Transverse colon (tissue), 3 donors: ENCODE measurements at regions not wholly inside any gene's neighbourhood (a gene's known extent, or its start where the extent isn't known, plus 50 kb on each side); places are given as distances from the start of the nearest gene placed in this dataset.
"Not testable (repeated sequence)": the region's sequence is repeated elsewhere in the genome, so short reads cannot be mapped to it uniquely, and the experiment has no call there.

Experiments used
- CTCF ChIP-seq, 5 experiments: fragments of 200-600 bp in 3 of 5; fragments of 450-650 bp in 2 of 5; sonication (generic) in 3 of 5; IDR thresholded peaks; 1 replicate in 2 of 5; 2 replicates in 3 of 5; pipeline ENCODE4 v1.5.1; 2016 to 2017; ENCODE audit warnings: antibody characterized with exemption in 5 of 5, inconsistent platforms in 3 of 5, mild to moderate bottlenecking in 2 of 5, moderate library complexity in 1 of 5
- EP300 ChIP-seq: sonication (generic); formaldehyde crosslinking; IDR thresholded peaks from one replicate; pipeline ENCODE4 v1.6.1; 2017; ENCODE audit warnings: antibody characterized with exemption, low read depth
- POLR2A ChIP-seq: fragments of 450-650 bp; IDR thresholded peaks from one replicate; pipeline ENCODE4 v1.6.1; 2016; ENCODE audit warnings: antibody characterized with exemption, mild to moderate bottlenecking, moderate library complexity

GRCh38 chr6:60799146-60799545 is 1486.9 kb downstream of the KHDRBS2 start:
- not testable (repeated sequence) for TF ChIP-seq CTCF (IDR thresholded peaks at IDR 0.05); POLR2A; EP300
